NCI-H1092 treated with DMSO at 0.1 percent for 48 hours (cell line): ENCODE measurements at regions not wholly inside any gene's neighbourhood (a gene's known extent, or its start where the extent isn't known, plus 50 kb on each side); places are given as distances from the start of the nearest gene placed in this dataset.

ENCODE experiments used
- DNase-seq: peaks from one replicate; lab custom pipeline; 2025; lab: John Stamatoyannopoulos, UW

- no peak for DNase-seq
Measured at GRCh38 chr1:170219163-170219562, 73.4 kb downstream of the NTMT2 start.

GRCh38 chr1:170221031-170221430 lies 75.3 kb downstream of the NTMT2 start:
- no peak for DNase-seq

- no peak for DNase-seq
Measured at GRCh38 chr1:170221495-170221894, 75.7 kb downstream of the NTMT2 start.

GRCh38 chr1:170224469-170224868 lies 78.7 kb downstream of the NTMT2 start:
- no peak for DNase-seq

- DNase-seq: no peak
Measured at GRCh38 chr1:170225781-170226530, 80.2 kb downstream of the NTMT2 start.

DNA sequence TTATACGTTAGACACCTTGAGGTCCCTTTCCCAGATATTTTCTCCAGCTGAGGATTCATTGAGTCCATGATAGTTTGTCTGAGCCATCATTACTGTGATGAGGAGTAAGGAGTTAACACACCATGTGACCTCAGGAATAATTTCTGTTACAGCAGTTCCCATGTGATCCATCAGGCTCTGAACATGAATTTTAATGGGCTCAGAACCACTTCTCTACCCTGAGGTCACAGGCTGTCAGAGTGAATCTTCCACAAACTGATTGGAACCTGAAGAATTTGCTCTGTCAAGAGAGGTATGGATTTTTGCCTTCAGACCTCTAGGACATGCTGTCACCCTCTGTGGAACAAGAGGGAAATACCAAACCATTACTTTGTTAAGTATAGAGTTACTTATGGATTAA lies 81.0 kb downstream of the NTMT2 start:
- no peak for DNase-seq

DNA sequence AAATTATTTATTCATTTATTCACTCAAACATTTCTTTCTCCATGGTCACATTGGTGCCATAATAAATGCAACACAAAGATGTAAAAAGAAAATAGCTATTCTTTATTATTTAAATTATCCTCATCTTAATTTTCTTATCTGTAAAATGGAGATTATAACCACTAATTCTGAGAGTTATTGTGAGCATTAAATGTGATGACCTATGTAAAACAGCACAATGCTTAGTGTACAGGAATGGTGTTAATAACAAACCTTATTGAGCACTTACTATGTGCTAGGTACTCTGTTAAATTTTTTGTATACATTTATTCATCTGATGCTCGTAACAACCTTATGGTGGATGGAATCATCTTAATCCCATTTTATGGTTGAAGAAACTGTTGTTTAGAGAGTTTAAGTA lies 84.6 kb downstream of the NTMT2 start:
- no peak for DNase-seq

DNA sequence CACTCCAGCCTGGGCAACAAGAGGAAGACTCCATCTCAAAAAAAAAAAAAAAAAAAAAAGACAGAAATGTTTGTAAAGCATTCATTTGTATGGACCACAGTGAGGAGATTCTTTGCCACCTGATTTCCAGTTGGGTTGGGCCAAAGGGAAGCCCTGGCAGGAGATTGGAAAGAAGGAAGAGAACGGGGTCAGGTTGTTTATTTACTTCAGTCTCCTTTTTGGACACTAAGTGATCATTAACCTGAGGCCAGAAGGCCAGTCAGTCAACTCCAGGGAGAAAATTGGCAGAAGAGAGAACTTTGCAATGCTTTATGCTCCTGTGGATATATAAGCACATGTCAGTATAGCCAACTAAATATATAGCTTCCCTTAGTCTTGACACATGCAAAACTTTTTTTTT lies 85.9 kb downstream of the NTMT2 start:
- no peak for DNase-seq

DNA sequence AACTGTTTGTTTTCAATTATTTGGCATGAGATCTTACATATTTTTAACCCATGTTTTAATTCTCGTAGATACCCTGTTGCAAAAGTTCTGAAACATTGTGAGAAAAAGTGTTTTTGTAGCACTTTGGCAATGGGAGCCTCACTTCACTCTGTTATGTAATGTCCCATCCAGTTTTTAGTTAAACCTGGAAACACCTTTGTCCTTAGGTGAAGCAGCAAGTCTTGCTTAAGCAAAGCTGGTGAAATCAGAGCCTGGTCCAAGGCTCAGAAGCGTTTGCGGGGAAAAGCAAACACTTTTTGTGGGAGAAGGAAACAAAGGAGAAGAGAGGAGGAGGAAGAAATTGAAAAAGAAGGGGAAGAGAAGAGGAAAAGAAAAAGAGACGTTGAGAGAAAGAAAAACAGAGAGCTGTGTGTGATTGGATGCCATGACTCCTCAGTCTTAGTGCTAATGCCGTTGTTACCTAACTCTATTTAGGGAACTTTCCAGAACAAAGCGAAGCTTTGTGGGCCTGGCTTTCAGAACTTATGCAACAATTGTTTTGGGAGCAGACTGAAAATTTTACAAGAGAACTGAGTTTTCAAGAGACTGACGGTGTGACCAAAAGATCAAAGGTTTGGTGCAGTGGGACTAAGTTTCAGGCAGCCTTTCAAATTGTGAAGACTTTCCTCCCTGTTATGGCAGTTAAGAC lies 93.1 kb downstream of the NTMT2 start:
- DNase-seq: no peak

DNA sequence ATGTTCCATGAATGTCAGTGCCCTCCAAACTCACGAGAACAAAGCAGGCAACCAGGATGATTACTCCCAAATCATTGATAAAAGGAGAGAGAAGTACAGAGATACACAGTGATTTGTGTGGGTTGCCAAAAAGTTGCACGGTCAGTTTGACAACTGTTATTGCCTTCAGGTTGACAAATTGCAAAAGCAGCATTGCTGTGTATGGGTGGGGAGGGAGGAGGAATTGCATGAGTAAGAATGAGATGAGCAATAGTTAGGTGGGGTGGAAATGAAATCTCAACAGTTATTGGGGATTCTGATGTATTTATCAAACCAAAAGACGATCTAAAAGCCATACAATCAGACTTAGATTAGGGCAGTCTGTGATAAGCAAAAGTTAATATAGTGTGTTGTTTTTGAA lies 93.7 kb downstream of the NTMT2 start:
- DNase-seq: no peak

DNA sequence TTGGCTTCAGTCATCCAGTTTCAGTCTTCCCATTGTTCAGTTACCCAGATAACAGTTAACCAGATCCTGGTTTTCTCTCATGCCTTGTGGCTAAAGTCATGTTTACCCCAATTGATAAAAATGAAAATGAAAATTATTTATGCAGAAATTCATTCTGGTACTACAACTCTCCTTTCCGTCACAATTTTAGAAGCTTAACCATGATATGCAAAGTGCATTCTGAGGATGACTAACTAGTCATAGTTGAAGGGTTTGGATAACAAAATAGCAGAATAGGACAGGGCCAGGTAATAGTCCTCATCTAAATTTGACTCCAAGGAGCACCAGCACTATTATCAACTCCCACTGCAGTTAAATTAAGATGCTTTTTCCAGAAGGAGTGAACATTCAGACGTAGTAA lies 94.7 kb downstream of the NTMT2 start:
- DNase-seq: no peak

DNA sequence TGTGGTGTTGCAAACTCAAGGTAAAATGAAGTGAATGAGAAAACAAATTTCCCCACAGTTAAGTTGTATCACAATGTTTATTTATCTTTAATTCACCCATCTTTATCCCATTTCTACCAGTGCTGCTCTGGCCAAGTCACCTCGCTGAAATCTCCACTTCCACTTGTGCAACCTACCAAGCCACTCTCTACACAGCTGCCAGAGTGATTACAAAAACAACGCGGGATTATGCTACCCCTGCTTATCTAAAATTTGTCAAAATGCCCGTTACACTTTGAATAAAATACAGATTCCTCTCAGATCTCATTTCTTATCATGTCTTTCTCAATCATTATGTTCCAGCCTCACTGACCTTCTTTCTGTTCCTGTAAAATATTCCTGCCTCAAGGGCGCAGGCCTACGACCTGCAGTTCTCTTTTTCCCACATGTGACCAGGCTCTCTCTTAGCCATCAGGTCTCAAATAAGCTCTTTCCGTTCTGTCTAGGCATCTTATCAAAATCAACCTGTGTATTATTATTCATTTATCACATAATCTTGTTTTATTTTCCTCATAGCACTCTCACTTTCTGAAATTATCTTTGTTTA lies 95.6 kb downstream of the NTMT2 start:
- no peak for DNase-seq

DNA sequence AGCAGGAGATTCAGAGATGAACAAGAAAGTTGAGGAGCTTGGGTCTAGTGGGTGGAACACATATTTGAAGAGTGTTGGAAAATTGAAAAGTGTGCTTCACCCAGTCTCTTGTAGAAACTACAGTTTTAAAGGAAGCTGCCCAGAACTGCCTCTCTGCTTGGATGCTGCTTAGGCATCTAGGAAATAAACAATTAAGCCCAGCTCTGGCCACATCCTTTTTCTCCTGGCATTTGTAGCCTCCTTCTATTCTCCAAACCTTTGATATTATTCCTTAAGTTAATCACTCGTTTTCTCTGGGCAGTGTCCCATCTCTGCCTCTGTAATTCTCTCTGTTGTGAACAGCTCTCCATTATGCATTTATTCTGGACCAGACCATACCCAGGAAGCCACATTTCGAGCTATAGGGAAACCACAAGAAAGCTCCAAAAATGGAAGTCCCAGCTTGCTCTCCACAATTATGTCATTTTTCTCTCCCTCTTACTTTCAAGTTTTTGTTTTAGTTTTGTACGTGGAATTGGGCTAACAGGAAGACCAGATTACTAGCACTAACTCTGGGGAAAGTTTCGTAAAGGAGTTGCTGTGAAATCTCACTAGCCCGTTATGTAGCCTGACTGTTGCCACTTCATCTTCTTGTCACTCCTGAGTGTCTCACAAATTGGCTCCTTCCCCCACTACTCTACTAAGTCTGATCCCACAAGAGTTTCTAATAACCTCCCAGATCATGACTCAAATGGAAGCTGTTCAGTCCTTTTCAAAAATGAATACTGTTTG lies 102.2 kb downstream of the NTMT2 start:
- no peak for DNase-seq

DNA sequence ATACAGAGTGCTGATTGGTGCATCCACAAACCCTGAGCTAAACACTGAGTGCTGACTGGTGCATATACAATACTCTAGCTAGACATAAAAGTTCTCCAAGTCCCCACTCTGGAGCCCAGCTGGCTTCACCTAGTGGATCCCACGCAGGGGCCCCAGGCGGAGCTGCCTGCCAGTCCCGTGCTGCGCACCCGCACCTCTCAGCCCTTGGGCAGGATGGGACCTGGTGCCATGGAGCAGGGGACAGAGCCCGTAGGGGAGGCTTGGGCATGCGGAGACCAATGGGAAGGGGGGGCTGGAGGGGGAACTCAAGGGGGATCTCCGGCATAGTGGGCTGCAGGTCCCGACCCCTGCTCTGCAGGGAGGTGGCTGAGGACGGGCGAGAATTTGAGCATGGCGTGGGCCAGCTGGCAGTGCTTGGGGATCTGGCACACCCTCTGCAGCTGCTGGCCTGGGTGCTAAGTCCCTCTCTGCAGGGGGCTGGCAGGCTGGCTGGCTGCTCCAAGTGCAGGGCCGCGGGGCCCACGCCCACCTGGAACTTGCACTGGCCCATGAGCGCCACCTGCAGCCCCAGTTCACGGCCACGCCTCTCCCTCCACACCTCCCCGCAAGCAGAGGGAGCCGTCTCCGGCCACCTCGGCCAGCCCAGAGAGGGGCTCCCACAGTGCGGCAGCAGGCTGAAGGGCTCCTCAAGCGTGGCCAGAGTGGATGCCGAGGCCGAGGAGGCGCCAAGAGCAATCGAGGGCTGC lies 104.9 kb downstream of the NTMT2 start:
- no peak for DNase-seq

- DNase-seq: no peak
Measured at GRCh38 chr1:170252851-170253579, 107.3 kb downstream of the NTMT2 start.

DNA sequence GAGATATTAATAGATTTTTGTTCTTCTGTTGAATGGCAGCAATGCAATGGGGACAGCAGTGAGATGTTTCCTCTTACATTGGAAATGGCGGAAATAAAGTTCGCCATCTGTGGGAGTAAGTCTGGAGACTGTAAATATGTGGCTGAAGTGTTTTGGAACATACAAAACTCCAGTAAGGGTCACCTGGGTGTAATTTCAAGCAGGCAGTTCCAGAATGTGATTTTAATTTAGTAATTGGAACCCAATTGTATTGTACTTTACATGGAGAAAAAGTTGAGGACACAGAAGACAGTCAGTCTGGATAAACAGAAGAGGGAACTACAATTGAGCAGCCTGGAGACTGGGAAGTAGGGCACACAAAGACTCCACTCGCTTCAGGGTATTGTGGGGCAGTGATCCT lies 108.6 kb downstream of the NTMT2 start:
- no peak for DNase-seq

DNA sequence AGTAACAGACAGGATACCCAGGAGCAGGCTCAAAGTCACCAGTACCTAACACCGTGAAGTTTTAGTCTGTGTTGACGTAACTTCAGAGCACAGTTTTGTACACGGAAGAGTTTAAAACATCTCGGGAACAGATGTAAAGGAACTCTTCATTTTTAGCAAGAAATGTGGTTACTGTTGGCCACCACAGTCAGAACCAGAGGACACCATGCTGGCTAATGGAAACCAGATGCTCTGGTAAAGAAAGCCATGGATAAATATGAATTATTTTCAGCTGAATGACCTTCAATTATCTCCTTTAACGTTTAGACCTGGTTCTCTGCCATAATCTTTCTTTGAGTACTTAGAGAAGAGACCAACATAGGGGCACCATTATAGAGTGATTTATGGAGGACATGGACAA lies 115.9 kb downstream of the NTMT2 start:
- DNase-seq: no peak

DNA sequence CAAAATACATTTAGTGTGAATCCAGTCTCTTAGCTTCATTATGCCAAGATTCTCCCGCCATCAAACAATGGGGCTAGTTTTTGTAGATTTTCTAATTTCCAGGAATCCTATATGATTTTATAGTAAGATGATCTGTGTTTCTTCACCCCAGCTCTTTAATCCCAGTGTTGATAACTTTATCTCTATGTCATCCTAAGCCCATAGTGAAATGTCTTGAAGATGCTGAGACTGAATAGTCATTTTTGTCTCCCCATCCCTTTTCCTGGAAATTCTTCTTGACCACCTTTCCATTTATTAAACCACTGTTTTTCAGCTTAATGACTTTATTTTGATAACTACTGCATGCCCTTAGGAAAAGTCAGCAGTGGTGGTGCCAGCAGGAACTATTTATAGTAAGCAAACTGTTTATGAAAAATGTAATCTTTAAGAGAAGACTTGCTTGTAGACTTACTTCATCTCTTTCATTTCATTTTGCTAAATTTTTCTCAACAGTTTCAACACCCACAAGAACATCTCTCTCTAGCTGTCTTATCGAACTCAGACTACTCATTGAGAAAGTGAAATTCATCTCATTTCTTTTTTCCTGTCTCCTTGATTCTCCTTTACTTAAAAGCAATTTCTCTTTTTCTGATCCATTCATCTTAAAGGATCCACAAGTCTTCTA lies 116.6 kb downstream of the NTMT2 start:
- DNase-seq: no peak

DNA sequence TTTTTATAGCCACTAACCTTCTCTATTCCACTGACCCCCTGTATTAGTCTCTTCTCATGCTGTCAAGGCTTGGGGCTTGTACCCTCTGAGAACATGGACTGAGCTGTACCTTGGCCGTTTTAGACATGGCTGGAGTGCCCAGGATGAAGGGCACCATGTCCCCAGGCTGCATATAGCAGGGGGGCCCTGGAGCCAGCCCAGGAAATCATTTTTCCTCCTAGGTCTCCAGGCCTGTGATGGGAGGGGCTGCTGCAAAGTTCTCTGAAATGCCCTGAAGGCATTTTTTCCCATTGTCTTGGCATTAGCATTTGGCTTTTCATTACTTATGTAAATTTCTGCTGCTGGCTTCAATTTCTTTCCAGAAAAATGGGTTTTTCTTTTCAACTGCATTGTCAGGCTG lies 119.5 kb downstream of the NTMT2 start:
- no peak for DNase-seq

- no peak for DNase-seq
Measured at GRCh38 chr1:170267317-170267716, 121.6 kb downstream of the NTMT2 start.
